Stimulated activated CD8-positive, alpha-beta memory T cell treated with anti-CD3 and anti-CD28 coated beads, Interleukin-12 subunit alpha, Interleukin-12 subunit beta, amount 100 ng/mL, for 24 hours (primary cell): ENCODE measurements at regions not wholly inside any gene's neighbourhood (a gene's known extent, or its start where the extent isn't known, plus 50 kb on each side); places are given as distances from the start of the nearest gene placed in this dataset.
"Not testable (repeated sequence)": the region's sequence is repeated elsewhere in the genome, so short reads cannot be mapped to it uniquely, and the experiment has no call there.

Experiments
- DNase-seq: peaks from one replicate; pipeline ENCODE4 v3.0.0-alpha.2; 2020; ENCODE audit errors: extremely low read depth

GRCh38 chr4:81599742-81600380, 128.2 kb upstream of the RASGEF1B start:
- no peak for DNase-seq

- DNase-seq: no peak
These were observed 124.3 kb upstream of the RASGEF1B start for GRCh38 chr4:81595798-81596610.

- DNase-seq: no peak
These were observed 123.6 kb upstream of the RASGEF1B start for GRCh38 chr4:81595287-81595686.

- DNase-seq: no peak
These were observed 122.9 kb upstream of the RASGEF1B start for GRCh38 chr4:81594490-81595159.

GRCh38 chr4:81592701-81593100, 121.0 kb upstream of the RASGEF1B start:
- no peak for DNase-seq

GRCh38 chr4:81590596-81590995, 118.9 kb upstream of the RASGEF1B start:
- no peak for DNase-seq

- DNase-seq: no peak
These were observed 117.6 kb upstream of the RASGEF1B start for GRCh38 chr4:81589262-81589661.

GRCh38 chr4:81586706-81587105, 115.0 kb upstream of the RASGEF1B start:
- DNase-seq: no peak

- not testable (repeated sequence) for DNase-seq
These were observed 109.3 kb upstream of the RASGEF1B start for GRCh38 chr4:81580994-81581374.

- no peak for DNase-seq
These were observed 108.8 kb upstream of the RASGEF1B start for GRCh38 chr4:81580346-81580993.

- no peak for DNase-seq
These were observed 105.7 kb upstream of the RASGEF1B start for GRCh38 chr4:81577392-81577791.

- DNase-seq: no peak
These were observed 103.3 kb upstream of the RASGEF1B start for GRCh38 chr4:81574991-81575390.

- no peak for DNase-seq
These were observed 102.1 kb upstream of the RASGEF1B start for GRCh38 chr4:81573840-81574239.

GRCh38 chr4:81572402-81572801, 100.7 kb upstream of the RASGEF1B start:
- DNase-seq: no peak

- DNase-seq: no peak
These were observed 99.4 kb upstream of the RASGEF1B start for GRCh38 chr4:81571105-81571504.

- DNase-seq: no peak
These were observed 94.5 kb upstream of the RASGEF1B start for GRCh38 chr4:81566161-81566591.

GRCh38 chr4:81565142-81565870, 93.6 kb upstream of the RASGEF1B start:
- DNase-seq: no peak

- DNase-seq: no peak
These were observed 92.3 kb upstream of the RASGEF1B start for GRCh38 chr4:81564025-81564424.

GRCh38 chr4:81562093-81562492, 90.4 kb upstream of the RASGEF1B start:
- no peak for DNase-seq

- no peak for DNase-seq
These were observed 85.6 kb upstream of the RASGEF1B start for GRCh38 chr4:81557306-81557705.

GRCh38 chr4:81555489-81555888, 83.8 kb upstream of the RASGEF1B start:
- no peak for DNase-seq

GRCh38 chr4:81552086-81552485, 80.4 kb upstream of the RASGEF1B start:
- no peak for DNase-seq
